ENCODE measurements at regions not wholly inside any gene's neighbourhood (a gene's known extent, or its start where the extent isn't known, plus 50 kb on each side); places are given as distances from the start of the nearest gene placed in this dataset.

GRCh38 chr1:72412286-72412685, 129.9 kb upstream of the NEGR1 start:
- TF ChIP-seq POLR2A (IDR thresholded peaks at IDR 0.05) (no peak), CTCF (IDR thresholded peaks at IDR 0.05) (no peak)

All from heart left ventricle (tissue), 13 donors.